ENCODE measurements at regions not wholly inside any gene's neighbourhood (a gene's known extent, or its start where the extent isn't known, plus 50 kb on each side); places are given as distances from the start of the nearest gene placed in this dataset.
A peak's percentile ranks its signal among the peaks of the same experiment; 100 is the strongest.

DNA sequence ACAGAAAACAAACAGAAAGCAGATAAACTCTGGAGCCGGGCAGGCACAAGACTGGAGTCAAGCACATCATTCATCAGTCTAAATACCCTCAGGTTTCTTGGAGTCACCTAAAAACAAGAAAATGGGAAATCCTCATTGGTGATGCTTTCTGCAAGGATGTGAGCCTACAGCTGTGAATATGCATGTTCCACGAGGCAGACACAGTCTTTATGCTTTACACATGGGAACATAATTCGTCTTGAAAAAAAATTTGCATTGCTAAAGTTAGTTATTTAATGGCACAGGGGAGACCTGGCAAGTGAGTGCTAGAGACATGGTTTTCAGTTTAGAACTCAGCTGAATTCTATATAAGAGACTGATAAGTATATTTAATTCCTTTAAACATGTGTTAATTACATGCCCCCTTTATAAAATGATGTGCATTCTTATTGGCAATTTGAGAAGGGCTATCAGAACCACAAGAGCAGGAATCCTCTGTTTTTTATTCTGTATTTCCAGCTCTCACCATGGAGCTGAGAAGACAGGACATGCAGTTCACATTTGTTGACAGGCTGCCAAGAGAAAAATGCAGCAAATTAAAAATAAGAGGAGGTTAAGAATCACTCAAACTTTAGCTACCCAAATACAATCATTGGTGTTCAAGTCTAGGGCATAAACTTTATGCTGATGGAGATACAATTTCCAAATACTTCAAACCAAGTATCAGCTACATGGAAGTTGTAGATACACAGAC is 438.0 kb upstream of the MPDZ start:
- Histone ChIP-seq H3K4me3 (no peak overlapping the region), H3K36me3 (ENCODE audit: insufficient read depth) (no peaks in the 10 kb centered on the region), H2AFZ (peak overlapping the region; percentile 4; the same call in 1 of the 2 replicates), H3K4me2 (peak overlapping the region; percentile 1; the same call in 1 of the 2 replicates), H3K27me3 (ENCODE audit: insufficient read depth) (no peaks in the 10 kb centered on the region), H4K20me1 (replicated peaks; ENCODE audit: insufficient read depth) (no peaks in the 10 kb centered on the region), H3K27ac (ENCODE audit: low read depth) (no peak overlapping the region), H3K9me2 (ENCODE audit: insufficient read depth) (no peaks in the 10 kb centered on the region), H3K79me2 (replicated peaks; ENCODE audit: insufficient read depth) (no peaks in the 10 kb centered on the region), H3K4me1 (ENCODE audit: insufficient read depth) (peaks cover 20% of the 10 kb centered on the region), H3F3A (replicated peaks; ENCODE audit: low read depth) (no peaks in the 10 kb centered on the region)
- ATAC-seq (no peak), DNase-seq (ENCODE audit: low spot score) (no peak)
- H3K4me1 Mint-ChIP-seq: peaks cover 36% of the 10 kb centered on the region
- H3K36me3 Mint-ChIP-seq (ENCODE audit: low read depth): no peaks in the 10 kb centered on the region
- H3K9me3 Mint-ChIP-seq: no peaks in the 10 kb centered on the region; the same call in 2 of the 3 replicates
- no peaks in the 10 kb centered on the region for H3K27me3 Mint-ChIP-seq (ENCODE audit: insufficient read depth, low read depth, poor library complexity)
- TF ChIP-seq, protein P1, sequence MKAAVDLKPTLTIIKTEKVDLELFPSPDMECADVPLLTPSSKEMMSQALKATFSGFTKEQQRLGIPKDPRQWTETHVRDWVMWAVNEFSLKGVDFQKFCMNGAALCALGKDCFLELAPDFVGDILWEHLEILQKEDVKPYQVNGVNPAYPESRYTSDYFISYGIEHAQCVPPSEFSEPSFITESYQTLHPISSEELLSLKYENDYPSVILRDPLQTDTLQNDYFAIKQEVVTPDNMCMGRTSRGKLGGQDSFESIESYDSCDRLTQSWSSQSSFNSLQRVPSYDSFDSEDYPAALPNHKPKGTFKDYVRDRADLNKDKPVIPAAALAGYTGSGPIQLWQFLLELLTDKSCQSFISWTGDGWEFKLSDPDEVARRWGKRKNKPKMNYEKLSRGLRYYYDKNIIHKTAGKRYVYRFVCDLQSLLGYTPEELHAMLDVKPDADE (IDR thresholded peaks at IDR 0.05): no peak
- TF ChIP-seq POLR2AphosphoS5 (IDR thresholded peaks at IDR 0.05; ENCODE audit: low read depth): no peak
- H3K27ac Mint-ChIP-seq: no peak overlapping the region
- no peak overlapping the region for H3K4me3 Mint-ChIP-seq

DNA sequence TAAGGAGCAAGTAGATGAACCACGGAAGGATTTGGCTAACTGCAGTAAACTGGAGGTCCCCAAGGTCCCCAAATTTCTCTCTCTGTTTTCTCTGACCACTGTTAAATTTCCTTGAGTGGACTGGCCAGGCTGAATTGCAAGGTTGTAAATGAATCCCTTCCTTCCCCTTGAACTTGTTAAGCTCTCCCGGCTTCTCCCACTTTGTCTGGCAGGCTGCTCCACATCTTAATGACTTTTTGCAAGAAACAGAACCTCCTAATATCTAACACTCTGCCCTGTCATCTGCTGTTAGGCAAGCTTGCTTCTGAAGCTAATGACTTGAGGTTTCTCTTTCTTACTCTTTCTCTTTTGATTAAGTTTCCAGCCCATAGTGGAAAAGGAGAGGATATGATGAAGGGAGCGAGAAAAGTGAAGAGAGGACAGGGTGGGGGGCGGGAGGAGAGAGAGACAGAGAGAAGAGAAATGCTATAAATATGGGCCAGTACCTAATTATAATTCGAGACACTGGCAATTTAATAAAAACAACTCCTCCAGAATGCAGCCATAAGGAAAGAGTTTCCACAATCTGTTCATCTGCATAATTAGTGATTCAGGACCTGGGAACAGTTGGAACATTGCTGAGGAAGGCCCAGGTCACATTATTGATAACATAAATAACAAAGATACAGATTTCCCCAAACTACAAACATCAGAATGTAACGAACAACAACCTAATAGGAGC is 437.3 kb upstream of the MPDZ start:
- Mint-ChIP-seq H3K36me3 (ENCODE audit: low read depth) (no peaks in the 10 kb centered on the region), H3K4me3 (no peak overlapping the region), H3K9me3 (no peaks in the 10 kb centered on the region), H3K27ac (no peak overlapping the region), H3K27me3 (ENCODE audit: insufficient read depth, low read depth, poor library complexity) (no peaks in the 10 kb centered on the region), H3K4me1 (peaks cover 36% of the 10 kb centered on the region)
- Histone ChIP-seq H4K20me1 (replicated peaks; ENCODE audit: insufficient read depth) (no peaks in the 10 kb centered on the region), H3K27ac (ENCODE audit: low read depth) (no peak overlapping the region), H3F3A (replicated peaks; ENCODE audit: low read depth) (no peaks in the 10 kb centered on the region), H3K4me2 (0 out of 2 replicates have a peak overlapping the region, but pooled peaks have one; percentile 1), H3K4me1 (ENCODE audit: insufficient read depth) (peaks cover 20% of the 10 kb centered on the region), H3K9me2 (ENCODE audit: insufficient read depth) (no peaks in the 10 kb centered on the region), H2AFZ (peak overlapping the region; percentile 49), H3K79me2 (replicated peaks; ENCODE audit: insufficient read depth) (no peaks in the 10 kb centered on the region), H3K36me3 (ENCODE audit: insufficient read depth) (no peaks in the 10 kb centered on the region), H3K4me3 (no peak overlapping the region), H3K27me3 (ENCODE audit: insufficient read depth) (no peaks in the 10 kb centered on the region)
- no peak for ATAC-seq
- DNase-seq (ENCODE audit: low spot score): no peak
- TF ChIP-seq, protein P2, sequence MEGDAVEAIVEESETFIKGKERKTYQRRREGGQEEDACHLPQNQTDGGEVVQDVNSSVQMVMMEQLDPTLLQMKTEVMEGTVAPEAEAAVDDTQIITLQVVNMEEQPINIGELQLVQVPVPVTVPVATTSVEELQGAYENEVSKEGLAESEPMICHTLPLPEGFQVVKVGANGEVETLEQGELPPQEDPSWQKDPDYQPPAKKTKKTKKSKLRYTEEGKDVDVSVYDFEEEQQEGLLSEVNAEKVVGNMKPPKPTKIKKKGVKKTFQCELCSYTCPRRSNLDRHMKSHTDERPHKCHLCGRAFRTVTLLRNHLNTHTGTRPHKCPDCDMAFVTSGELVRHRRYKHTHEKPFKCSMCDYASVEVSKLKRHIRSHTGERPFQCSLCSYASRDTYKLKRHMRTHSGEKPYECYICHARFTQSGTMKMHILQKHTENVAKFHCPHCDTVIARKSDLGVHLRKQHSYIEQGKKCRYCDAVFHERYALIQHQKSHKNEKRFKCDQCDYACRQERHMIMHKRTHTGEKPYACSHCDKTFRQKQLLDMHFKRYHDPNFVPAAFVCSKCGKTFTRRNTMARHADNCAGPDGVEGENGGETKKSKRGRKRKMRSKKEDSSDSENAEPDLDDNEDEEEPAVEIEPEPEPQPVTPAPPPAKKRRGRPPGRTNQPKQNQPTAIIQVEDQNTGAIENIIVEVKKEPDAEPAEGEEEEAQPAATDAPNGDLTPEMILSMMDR (conservative IDR thresholded peaks at IDR 0.05; ENCODE audit: low read depth in 2 of 2): no peak
- TF ChIP-seq STAT1 (IDR thresholded peaks at IDR 0.05; ENCODE audit: unreplicated experiment) (no peak), NANOG (IDR thresholded peaks at IDR 0.05; ENCODE audit: borderline replicate concordance) (no peak), JUNB (IDR thresholded peaks at IDR 0.05; ENCODE audit: unreplicated experiment) (no peak), CREB1 (CRISPR knock-in tag; IDR thresholded peaks at IDR 0.05; ENCODE audit: low read depth) (no peak), ZNF114 (CRISPR knock-in tag; IDR thresholded peaks at IDR 0.05) (no peak), ZNF331 (CRISPR knock-in tag; IDR thresholded peaks at IDR 0.05; ENCODE audit: low read depth) (no peak), EZH2 (IDR thresholded peaks at IDR 0.05; ENCODE audit: low read depth, unreplicated experiment) (no peak), EZH2phosphoT487 (IDR thresholded peaks at IDR 0.05; ENCODE audit: unreplicated experiment) (no peak)
- TF ChIP-seq, protein P3, sequence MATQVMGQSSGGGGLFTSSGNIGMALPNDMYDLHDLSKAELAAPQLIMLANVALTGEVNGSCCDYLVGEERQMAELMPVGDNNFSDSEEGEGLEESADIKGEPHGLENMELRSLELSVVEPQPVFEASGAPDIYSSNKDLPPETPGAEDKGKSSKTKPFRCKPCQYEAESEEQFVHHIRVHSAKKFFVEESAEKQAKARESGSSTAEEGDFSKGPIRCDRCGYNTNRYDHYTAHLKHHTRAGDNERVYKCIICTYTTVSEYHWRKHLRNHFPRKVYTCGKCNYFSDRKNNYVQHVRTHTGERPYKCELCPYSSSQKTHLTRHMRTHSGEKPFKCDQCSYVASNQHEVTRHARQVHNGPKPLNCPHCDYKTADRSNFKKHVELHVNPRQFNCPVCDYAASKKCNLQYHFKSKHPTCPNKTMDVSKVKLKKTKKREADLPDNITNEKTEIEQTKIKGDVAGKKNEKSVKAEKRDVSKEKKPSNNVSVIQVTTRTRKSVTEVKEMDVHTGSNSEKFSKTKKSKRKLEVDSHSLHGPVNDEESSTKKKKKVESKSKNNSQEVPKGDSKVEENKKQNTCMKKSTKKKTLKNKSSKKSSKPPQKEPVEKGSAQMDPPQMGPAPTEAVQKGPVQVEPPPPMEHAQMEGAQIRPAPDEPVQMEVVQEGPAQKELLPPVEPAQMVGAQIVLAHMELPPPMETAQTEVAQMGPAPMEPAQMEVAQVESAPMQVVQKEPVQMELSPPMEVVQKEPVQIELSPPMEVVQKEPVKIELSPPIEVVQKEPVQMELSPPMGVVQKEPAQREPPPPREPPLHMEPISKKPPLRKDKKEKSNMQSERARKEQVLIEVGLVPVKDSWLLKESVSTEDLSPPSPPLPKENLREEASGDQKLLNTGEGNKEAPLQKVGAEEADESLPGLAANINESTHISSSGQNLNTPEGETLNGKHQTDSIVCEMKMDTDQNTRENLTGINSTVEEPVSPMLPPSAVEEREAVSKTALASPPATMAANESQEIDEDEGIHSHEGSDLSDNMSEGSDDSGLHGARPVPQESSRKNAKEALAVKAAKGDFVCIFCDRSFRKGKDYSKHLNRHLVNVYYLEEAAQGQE (IDR thresholded peaks at IDR 0.05; ENCODE audit: unreplicated experiment): no peak
- TF ChIP-seq, protein P1 (IDR thresholded peaks at IDR 0.05): no peak

Measured in GM23338 (cell line).